Activated B cell treated with CpG ODN at 0.5 μM for 24 hours (primary cell): ENCODE measurements at regions not wholly inside any gene's neighbourhood (a gene's known extent, or its start where the extent isn't known, plus 50 kb on each side); places are given as distances from the start of the nearest gene placed in this dataset.

Experiments used
- ATAC-seq: fragments of 200-7000 bp; cut with Tn5 transposase; one replicate; pipeline ENCODE4 v1.10.0; 2021; ENCODE audit warnings: low read depth, mild to moderate bottlenecking, moderate library complexity
- CTCF ChIA-PET: fragments of 350-600 bp; sonication (Branson Sonifier 250); formaldehyde crosslinking; loops from one replicate; lab custom pipeline; 2021; ENCODE audit warnings: antibody characterized with exemption; lab: Charles Lee
- POLR2A ChIA-PET: fragments of 350-600 bp; sonication (Branson Sonifier 250); formaldehyde crosslinking; loops from one replicate; lab custom pipeline; 2021; ENCODE audit warnings: antibody characterized with exemption; lab: Charles Lee
- DNase-seq: peaks from one replicate; pipeline ENCODE4 v3.0.0; 2022
- H3K27ac Mint-ChIP-seq: one replicate; pipeline ENCODE4 v1.8.0; 2020; ENCODE audit warnings: mixed read lengths
- H3K27me3 Mint-ChIP-seq: one replicate; pipeline ENCODE4 v1.8.0; 2021; ENCODE audit warnings: mixed read lengths
- H3K36me3 Mint-ChIP-seq: one replicate; pipeline ENCODE4 v1.8.0; 2021; ENCODE audit warnings: low read depth, mixed read lengths
- H3K4me1 Mint-ChIP-seq: one replicate; pipeline ENCODE4 v1.8.0; 2021; ENCODE audit warnings: mixed read lengths
- H3K4me3 Mint-ChIP-seq: one replicate; pipeline ENCODE4 v1.8.0; 2020; ENCODE audit warnings: mild to moderate bottlenecking, mixed read lengths
- H3K9me3 Mint-ChIP-seq: one replicate; pipeline ENCODE4 v1.8.0; 2020; ENCODE audit warnings: mixed read lengths
- intact Hi-C: fragments of 100-400 bp; cut with micrococcal nuclease; formaldehyde crosslinking; loops from one replicate; pipeline ENCODE4 v1.15.1; 2024
- TF ChIP-seq, protein P1 (sequence below): fragments of 200-600 bp; IDR thresholded peaks from one replicate; pipeline ENCODE4 v1.8.0; 2022; ENCODE audit warnings: antibody characterized with exemption, mild to moderate bottlenecking

DNA sequence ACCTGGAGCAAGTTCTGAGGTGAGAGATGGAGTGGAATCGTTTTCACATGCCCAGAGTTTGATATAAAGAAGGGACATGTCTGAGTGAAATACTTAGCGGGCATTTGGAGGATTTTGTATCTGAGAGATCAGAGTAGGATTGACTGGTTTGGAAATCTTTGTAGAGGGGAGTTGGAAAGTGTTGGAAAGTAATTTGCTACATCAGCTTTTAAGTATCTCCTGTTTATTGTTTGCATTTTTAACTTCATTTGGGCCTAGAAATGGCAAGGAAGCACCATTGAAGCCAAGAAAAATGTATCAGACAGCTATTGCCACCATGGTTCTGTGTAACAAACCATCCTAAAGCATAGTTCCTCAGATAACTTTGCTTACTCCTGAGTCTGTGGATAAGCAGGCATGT lies 1015.1 kb upstream of the EEF2KMT start:
- POLR2A ChIA-PET, result no interaction called here
- Mint-ChIP-seq H3K27me3 (no peaks in the 10 kb centered on the region), H3K4me3 (no peak overlapping the region), H3K4me1 (no peaks in the 10 kb centered on the region), H3K27ac (no peak overlapping the region), H3K9me3 (peaks cover 2% of the 10 kb centered on the region), H3K36me3 (no peaks in the 10 kb centered on the region)
- intact Hi-C loops, result no loop called here
- DNase-seq, result no peak
- TF ChIP-seq, protein P1, sequence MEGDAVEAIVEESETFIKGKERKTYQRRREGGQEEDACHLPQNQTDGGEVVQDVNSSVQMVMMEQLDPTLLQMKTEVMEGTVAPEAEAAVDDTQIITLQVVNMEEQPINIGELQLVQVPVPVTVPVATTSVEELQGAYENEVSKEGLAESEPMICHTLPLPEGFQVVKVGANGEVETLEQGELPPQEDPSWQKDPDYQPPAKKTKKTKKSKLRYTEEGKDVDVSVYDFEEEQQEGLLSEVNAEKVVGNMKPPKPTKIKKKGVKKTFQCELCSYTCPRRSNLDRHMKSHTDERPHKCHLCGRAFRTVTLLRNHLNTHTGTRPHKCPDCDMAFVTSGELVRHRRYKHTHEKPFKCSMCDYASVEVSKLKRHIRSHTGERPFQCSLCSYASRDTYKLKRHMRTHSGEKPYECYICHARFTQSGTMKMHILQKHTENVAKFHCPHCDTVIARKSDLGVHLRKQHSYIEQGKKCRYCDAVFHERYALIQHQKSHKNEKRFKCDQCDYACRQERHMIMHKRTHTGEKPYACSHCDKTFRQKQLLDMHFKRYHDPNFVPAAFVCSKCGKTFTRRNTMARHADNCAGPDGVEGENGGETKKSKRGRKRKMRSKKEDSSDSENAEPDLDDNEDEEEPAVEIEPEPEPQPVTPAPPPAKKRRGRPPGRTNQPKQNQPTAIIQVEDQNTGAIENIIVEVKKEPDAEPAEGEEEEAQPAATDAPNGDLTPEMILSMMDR, result no peak
- no peak for ATAC-seq
- CTCF ChIA-PET, result no interaction called here

DNA sequence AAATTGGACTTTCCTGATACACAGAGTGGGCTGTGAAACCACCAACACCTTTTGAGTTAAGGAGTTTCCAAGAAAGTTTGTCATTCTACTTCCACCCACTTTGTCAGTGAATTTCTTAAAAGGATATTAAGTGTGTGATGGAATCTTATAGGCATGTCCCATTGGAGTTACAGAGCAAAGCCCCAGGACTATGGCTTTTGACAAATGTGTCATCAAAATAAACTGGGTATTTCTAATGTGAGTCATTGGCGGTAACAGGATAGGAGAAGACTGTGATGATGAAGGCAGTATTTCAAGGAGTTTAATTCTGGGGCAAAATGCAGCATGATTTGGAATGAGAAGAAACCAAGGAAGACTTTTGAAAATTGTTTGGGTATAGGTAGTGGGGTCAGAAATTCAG lies 1013.8 kb upstream of the EEF2KMT start:
- POLR2A ChIA-PET, result no interaction called here

DNA sequence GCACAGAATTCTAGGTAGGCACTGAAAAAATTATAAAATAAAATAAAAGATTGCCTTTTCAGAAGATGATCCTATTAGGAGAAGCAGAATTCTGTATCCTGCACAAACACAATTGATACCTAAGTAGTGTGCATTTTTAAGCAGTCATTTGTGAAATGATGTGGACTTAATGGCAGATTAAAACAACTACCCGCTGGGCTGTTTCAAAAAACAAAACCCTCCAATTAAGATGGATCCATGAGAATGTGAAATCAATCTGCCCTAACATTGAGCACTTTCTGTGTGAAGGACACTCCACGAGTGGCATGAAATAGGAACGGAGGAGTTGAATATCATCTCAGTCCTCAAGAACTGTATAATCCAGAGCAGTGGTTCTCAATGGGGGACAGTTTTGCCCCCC lies 1012.8 kb upstream of the EEF2KMT start:
- Mint-ChIP-seq H3K27ac (no peak overlapping the region), H3K36me3 (no peaks in the 10 kb centered on the region), H3K4me3 (no peak overlapping the region), H3K9me3 (peaks cover 7% of the 10 kb centered on the region), H3K4me1 (no peaks in the 10 kb centered on the region), H3K27me3 (no peaks in the 10 kb centered on the region)
- POLR2A ChIA-PET, result no interaction called here
- intact Hi-C loops, result no loop called here
- CTCF ChIA-PET, result no interaction called here
- no peak for DNase-seq
- ATAC-seq, result no peak
- TF ChIP-seq, protein P1, result no peak

More for the DNA sequence above, 1013.8 kb upstream of the EEF2KMT start:
- intact Hi-C loops, result no loop called here
- CTCF ChIA-PET, result no interaction called here
- Mint-ChIP-seq H3K36me3 (no peaks in the 10 kb centered on the region), H3K4me3 (no peak overlapping the region), H3K9me3 (peaks cover 7% of the 10 kb centered on the region), H3K27ac (no peak overlapping the region), H3K27me3 (no peaks in the 10 kb centered on the region), H3K4me1 (no peaks in the 10 kb centered on the region)
- DNase-seq (no peak), ATAC-seq (no peak)
- TF ChIP-seq, protein P1, result no peak

DNA sequence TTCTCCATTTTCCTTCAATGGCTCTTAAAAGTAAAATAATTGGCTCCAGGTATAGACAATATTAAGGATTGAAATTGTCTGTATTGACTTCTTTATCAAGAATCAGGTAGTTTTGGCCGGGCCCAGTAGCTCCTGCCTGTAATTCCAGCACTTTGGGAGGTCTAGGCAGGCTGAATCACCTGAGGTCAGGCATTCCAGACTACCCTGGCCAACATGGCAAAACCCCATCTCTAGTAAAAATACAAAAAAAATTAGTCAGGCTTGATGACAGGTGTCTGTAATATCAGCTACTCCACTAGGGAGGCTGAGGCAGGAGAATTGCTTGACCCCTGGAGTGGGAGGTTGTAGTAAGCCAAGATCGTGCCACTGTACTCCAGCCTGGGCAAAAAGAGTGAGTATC lies 1008.5 kb upstream of the EEF2KMT start:
- H3K9me3 Mint-ChIP-seq, result peaks cover 5% of the 10 kb centered on the region
- H3K4me3 Mint-ChIP-seq, result no peak overlapping the region
- intact Hi-C loops, result no loop called here
- no peaks in the 10 kb centered on the region for H3K27me3 Mint-ChIP-seq
- no peak for DNase-seq
- POLR2A ChIA-PET, result no interaction called here
- ATAC-seq, result no peak
- TF ChIP-seq, protein P1, result no peak
- H3K36me3 Mint-ChIP-seq, result no peaks in the 10 kb centered on the region
- H3K27ac Mint-ChIP-seq, result no peak overlapping the region
- CTCF ChIA-PET, result no interaction called here
- no peaks in the 10 kb centered on the region for H3K4me1 Mint-ChIP-seq

DNA sequence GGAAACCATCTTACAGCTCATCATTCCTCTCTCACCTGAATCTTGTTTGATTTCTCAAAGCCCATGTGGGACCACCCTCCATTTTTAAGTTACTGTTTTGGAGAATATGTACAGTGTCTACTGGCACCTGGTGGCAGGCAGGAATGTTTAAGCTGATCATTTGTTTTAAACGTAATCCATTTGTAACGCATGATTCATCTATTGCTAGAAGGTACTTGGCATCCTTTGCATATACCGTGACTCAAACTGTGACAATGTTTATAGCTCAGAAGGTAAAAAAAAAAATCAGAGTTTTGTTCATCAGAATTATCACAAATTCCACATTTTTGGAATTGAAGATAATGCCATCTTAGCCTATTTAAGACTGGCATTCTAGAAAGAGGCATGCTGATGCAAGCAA lies 1007.5 kb upstream of the EEF2KMT start:
- CTCF ChIA-PET, result no interaction called here
- ATAC-seq, result no peak

More for the DNA sequence above, 1007.5 kb upstream of the EEF2KMT start:
- TF ChIP-seq, protein P1, result no peak
- H3K4me1 Mint-ChIP-seq, result no peaks in the 10 kb centered on the region
- no peaks in the 10 kb centered on the region for H3K36me3 Mint-ChIP-seq
- no peak overlapping the region for H3K27ac Mint-ChIP-seq
- H3K9me3 Mint-ChIP-seq, result peaks cover 8% of the 10 kb centered on the region
- H3K27me3 Mint-ChIP-seq, result no peaks in the 10 kb centered on the region
- no peak for DNase-seq
- POLR2A ChIA-PET, result no interaction called here
- intact Hi-C loops, result no loop called here
- no peak overlapping the region for H3K4me3 Mint-ChIP-seq
